ENCODE measurements at regions not wholly inside any gene's neighbourhood (a gene's known extent, or its start where the extent isn't known, plus 50 kb on each side); places are given as distances from the start of the nearest gene placed in this dataset.

- H3K36me3 Mint-ChIP-seq (ENCODE audit: unreplicated experiment), result no peaks in the 10 kb centered on the region
- H3K4me1 Mint-ChIP-seq (ENCODE audit: unreplicated experiment), result peaks cover 9% of the 10 kb centered on the region
- no peak overlapping the region for H3K27ac Mint-ChIP-seq (ENCODE audit: unreplicated experiment)
- no peak for DNase-seq (ENCODE audit: extremely low spot score, unreplicated experiment)
- no peak for TF ChIP-seq CTCF (IDR thresholded peaks at IDR 0.05)
- H3K27me3 Mint-ChIP-seq (ENCODE audit: unreplicated experiment), result no peaks in the 10 kb centered on the region
- no peaks in the 10 kb centered on the region for H3K9me3 Mint-ChIP-seq (ENCODE audit: unreplicated experiment)
- H3K4me3 Mint-ChIP-seq (ENCODE audit: unreplicated experiment), result no peak overlapping the region
Observed at GRCh38 chr9:108345826-108346225, 510.0 kb downstream of the ACTL7B start.

- TF ChIP-seq CTCF (IDR thresholded peaks at IDR 0.05), result no peak
- no peaks in the 10 kb centered on the region for H3K9me3 Mint-ChIP-seq (ENCODE audit: unreplicated experiment)
- H3K27me3 Mint-ChIP-seq (ENCODE audit: unreplicated experiment), result no peaks in the 10 kb centered on the region
- peaks cover 3% of the 10 kb centered on the region for H3K4me1 Mint-ChIP-seq (ENCODE audit: unreplicated experiment)
- H3K36me3 Mint-ChIP-seq (ENCODE audit: unreplicated experiment), result no peaks in the 10 kb centered on the region
- H3K4me3 Mint-ChIP-seq (ENCODE audit: unreplicated experiment), result no peak overlapping the region
- H3K27ac Mint-ChIP-seq (ENCODE audit: unreplicated experiment), result no peak overlapping the region
- DNase-seq (ENCODE audit: extremely low spot score, unreplicated experiment), result no peak
Observed at GRCh38 chr9:108339251-108339650, 516.5 kb downstream of the ACTL7B start.

- Mint-ChIP-seq H3K36me3 (ENCODE audit: unreplicated experiment) (no peaks in the 10 kb centered on the region), H3K9me3 (ENCODE audit: unreplicated experiment) (no peaks in the 10 kb centered on the region), H3K4me1 (ENCODE audit: unreplicated experiment) (no peaks in the 10 kb centered on the region), H3K4me3 (ENCODE audit: unreplicated experiment) (no peak overlapping the region), H3K27me3 (ENCODE audit: unreplicated experiment) (no peaks in the 10 kb centered on the region), H3K27ac (ENCODE audit: unreplicated experiment) (no peak overlapping the region)
- no peak for TF ChIP-seq CTCF (IDR thresholded peaks at IDR 0.05)
- DNase-seq (ENCODE audit: extremely low spot score, unreplicated experiment), result no peak
Observed at GRCh38 chr9:108336575-108336974, 519.2 kb downstream of the ACTL7B start.

GRCh38 chr9:108333530-108333983, 522.2 kb downstream of the ACTL7B start:
- Mint-ChIP-seq H3K27ac (ENCODE audit: unreplicated experiment) (no peak overlapping the region), H3K9me3 (ENCODE audit: unreplicated experiment) (peaks cover 10% of the 10 kb centered on the region), H3K27me3 (ENCODE audit: unreplicated experiment) (no peaks in the 10 kb centered on the region), H3K4me3 (ENCODE audit: unreplicated experiment) (no peak overlapping the region), H3K36me3 (ENCODE audit: unreplicated experiment) (peaks cover 4% of the 10 kb centered on the region), H3K4me1 (ENCODE audit: unreplicated experiment) (no peaks in the 10 kb centered on the region)
- DNase-seq (ENCODE audit: extremely low spot score, unreplicated experiment), result no peak
- no peak for TF ChIP-seq CTCF (IDR thresholded peaks at IDR 0.05)

- TF ChIP-seq CTCF (IDR thresholded peaks at IDR 0.05), result no peak
- Mint-ChIP-seq H3K9me3 (ENCODE audit: unreplicated experiment) (peaks cover 28% of the 10 kb centered on the region), H3K4me3 (ENCODE audit: unreplicated experiment) (no peak overlapping the region), H3K27ac (ENCODE audit: unreplicated experiment) (no peak overlapping the region), H3K4me1 (ENCODE audit: unreplicated experiment) (no peaks in the 10 kb centered on the region), H3K27me3 (ENCODE audit: unreplicated experiment) (no peaks in the 10 kb centered on the region), H3K36me3 (ENCODE audit: unreplicated experiment) (peaks cover 13% of the 10 kb centered on the region)
- DNase-seq (ENCODE audit: extremely low spot score, unreplicated experiment), result no peak
Observed at GRCh38 chr9:108331596-108331995, 524.2 kb downstream of the ACTL7B start.

All from osteocyte (in vitro differentiated cells).